HG03025 (cell line): ENCODE measurements at regions not wholly inside any gene's neighbourhood (a gene's known extent, or its start where the extent isn't known, plus 50 kb on each side); places are given as distances from the start of the nearest gene placed in this dataset.
"Not testable (repeated sequence)": the region's sequence is repeated elsewhere in the genome, so short reads cannot be mapped to it uniquely, and the experiment has no call there.

Experiments
- ATAC-seq: cut with Tn5 transposase; IDR thresholded peaks from one replicate; pipeline ENCODE4 v1.9.1; 2021; ENCODE audit warnings: mild to moderate bottlenecking, moderate library complexity; ENCODE audit not compliant: unreplicated experiment, low FRiP score

DNA sequence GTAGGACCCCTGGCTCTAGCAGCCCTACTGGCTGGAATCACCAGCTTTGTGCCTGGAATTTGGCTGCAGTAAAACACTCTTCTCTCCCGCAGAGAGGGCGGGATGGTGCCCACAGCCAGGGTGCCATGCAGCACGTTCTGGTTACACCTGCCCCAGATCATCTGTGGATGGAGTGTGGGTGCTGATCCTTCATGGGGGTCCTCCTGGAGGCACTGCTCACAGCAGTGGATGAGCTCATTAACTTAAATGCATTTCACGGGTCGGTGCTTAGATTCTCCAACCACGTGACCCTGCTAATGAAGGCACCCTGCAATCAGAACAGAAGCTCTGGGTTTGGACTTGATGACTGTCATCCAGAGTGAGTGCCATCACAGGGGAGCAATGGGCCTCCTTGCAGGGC, 138.6 kb upstream of the AFDN start:
- ATAC-seq = no peak

DNA sequence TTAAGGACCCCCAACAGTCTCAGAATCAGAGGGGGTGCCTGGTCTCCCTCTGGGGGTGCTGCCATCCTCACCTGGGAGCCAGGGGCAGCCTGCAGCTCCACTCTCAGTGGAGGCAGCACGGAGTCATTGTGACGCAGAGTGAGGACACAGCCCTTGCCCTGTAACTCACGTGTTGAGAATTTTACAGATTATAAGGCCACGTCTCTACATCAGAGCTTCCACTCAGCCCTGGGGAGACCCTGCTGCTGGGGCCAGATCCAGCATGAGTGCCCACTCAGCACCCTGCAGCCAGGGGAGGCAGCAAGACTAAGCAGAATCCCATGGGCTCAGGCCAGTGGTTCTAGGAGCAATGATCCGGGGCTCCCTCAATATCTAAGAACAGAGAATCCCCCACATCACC, 137.4 kb upstream of the AFDN start:
- no peak for ATAC-seq

DNA sequence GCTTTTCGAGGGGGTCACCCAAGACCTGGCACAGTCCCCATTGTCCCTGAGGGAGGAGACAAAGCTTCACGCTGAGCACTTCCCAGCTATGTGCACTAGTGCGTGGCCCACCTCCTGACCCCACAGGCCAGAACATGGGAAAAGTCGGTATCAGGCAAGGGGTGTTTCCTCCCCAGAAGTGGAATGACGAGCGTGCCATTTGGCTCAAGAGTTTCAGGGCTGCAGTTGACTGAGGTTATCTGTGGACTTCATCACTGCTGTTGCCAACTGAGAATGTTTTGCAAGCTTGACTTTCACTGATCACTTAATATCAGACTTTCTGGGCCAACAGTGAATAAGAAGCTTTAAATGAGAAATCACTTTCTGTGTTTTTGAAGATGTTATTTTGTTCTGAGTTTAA, 137.0 kb upstream of the AFDN start:
- ATAC-seq = no peak

DNA sequence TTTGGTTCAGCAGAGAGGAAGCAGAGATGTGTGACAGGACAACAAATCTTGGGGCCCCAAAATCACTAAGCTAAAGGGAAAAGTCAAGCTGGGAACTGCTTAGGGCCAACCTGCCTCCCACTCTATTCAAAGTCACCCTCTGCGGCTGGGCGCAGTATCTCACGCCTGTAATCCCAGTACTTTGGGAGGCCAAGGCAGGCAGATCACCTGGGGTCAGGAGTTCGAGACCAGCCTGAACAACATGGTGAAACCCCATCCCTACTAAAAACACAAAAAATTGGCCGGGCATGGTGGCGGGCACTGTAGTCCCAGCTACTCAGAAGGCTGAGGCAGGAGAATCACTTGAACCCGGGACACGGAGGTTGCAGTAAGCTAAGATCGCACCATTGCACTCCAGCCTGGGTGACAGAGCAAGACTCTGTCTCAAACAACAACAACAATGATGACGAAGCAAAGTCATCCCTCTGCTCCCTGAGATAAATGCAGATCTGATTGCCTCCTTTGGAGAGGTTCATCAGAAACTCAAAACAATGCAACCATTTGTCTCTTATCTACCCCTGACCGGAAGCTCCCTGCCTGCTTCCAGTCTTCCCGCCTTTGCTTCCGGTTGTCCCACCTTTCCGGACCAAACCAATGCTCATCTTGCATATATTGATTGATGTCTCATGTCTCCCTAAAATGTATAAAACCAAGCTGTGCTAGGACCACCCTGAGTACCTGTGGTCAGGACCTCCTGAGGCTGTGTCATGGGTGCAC, 136.4 kb upstream of the AFDN start:
- not testable (repeated sequence) for ATAC-seq

DNA sequence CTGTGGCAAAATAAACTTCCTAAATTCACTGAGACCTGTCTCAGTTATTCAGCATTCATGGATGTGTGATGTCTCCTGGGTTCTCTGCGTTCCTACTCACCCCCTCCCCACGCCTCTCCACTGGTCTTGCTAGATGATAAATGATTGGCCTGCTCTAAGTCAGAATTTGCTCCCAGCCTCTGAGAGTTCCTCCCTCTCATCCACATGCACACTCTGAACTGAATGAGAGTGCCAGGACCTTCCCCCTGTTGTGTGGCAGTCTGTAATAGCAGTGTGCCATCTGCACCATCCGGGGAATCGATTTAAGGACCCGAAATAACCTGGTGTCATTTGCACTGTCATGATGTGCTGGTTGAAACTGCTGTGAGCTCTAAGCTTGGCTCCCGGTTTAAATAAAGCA, 135.8 kb upstream of the AFDN start:
- no peak for ATAC-seq

DNA sequence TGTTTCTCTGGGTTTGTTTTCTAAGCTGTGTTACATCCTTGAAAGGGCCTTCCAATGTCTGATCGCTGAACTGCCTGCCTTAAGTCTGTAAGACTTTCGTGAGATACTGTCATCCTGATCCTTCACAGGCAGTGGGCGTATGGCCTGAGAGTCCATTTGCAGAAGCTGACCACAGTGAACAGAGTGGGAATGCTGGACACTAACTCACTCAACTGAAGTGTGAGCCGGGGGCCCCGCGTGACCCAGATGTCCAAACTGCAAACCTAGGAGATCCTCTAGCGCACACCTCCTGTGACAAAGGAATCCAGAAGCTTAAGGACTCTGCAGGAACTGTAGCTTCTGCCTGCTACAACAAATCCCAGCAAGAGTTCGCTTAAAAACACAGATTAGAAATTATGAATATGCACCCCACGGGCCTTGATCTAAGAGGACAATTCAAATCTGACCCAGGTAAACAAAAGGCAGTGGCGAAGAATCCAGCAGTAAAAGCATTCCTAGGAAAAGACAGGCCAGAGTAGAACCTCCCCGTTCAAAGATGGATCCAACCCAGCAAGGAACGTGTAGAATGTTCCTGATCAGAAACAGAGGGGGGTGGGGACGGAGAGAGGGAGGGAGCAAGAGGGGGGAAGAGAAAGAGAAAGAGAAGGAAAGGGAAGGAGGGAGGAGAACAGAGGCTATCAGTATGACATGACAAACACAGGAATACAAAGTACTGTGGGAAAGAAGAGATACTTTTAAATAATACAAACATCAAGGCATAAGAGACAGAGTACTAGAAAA, 135.0 kb upstream of the AFDN start:
- ATAC-seq = no peak

DNA sequence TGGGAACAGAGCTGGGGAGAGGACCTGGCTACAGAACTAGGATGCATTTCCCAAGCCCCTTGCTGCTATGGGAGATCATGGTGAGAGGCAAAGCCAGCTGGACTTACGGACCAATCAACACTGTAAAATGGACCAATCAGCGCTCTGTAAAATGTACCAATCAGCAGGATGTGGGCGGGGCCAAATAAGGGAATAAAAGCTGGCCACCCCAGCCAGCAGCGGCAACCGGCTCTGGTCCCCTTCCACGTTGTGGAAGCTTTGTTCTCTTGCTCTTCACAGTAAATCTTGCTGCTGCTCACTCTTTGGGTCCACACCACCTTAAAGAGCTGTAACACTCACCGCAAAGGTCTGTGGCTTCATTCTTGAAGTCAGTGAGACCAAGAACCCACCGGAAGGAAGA, 133.2 kb upstream of the AFDN start:
- ATAC-seq = not testable (repeated sequence)

DNA sequence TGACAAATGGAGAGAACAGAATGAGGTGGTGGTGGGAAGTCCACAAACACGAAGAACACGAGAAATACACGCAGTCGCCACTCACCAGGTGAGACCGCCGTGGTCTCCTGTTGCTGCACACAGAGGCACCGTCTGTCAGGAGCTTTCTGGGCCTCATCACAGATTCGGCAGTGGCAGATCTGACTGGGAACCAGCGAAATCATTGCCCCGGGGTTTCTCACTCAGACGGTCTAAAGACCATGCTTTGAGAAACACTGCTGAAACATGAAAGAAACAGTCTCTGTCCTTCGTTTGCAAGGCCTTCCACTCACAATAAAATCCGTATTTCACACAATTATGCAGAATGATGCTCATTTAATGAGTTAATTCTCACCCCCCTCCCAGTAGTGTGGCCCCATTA, 130.9 kb upstream of the AFDN start:
- no peak for ATAC-seq

DNA sequence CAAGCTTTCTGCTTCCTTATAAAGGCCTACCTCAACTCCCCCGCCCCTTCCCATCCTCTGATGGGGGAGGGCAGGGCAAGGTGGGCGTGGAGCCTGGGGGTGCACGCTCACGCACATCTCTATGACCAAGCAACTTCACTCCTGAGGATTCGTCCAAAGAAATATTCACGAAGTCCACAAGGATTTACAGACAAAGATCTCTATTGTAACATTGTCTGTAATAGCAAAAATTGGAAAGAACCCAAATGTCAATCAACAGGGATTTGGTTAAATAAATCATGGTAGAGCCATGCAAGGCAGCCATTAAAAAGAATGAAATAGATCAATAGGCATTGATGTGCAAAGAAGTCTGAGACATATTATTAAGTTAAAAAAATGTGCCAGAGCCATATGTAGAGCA, 130.4 kb upstream of the AFDN start:
- ATAC-seq = no peak

DNA sequence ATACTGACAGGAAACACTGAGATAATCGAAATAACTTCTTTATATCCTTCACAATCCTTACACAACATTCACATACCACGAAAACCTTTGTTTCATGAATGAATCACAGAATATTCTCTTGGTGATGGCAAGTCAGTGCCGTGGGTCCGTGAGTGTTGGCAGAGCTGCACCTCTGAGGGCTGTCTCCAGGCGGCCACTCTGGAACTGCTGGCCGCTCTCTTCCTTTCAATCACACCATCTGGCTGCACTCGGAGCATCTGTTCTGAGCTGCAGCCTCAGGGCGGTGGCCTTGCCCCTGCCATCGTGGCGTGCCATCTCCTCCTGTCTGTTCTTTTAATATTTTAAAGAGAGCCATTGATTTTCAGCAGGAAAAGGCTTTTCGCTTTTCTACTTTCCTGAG, 129.4 kb upstream of the AFDN start:
- ATAC-seq = no peak

DNA sequence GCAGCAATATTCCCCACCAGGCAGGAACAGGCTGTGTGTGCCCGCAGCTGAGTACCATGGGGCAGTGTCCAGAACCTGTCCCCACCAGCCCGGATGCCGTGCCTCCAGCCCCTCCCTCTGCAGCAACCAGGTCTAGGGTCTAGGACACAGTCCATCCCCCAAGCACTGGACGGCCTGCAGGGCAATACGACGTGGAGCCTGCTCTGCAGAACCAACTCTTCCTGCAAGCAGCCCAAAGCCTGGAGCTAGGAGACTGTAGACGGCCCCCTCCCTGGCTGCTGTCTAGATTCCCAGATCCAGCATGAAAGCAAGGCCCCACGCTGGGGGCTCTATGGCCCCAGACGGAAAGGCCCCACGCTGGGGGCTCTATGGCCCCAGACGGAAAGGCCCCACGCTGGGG, 128.2 kb upstream of the AFDN start:
- ATAC-seq = no peak

DNA sequence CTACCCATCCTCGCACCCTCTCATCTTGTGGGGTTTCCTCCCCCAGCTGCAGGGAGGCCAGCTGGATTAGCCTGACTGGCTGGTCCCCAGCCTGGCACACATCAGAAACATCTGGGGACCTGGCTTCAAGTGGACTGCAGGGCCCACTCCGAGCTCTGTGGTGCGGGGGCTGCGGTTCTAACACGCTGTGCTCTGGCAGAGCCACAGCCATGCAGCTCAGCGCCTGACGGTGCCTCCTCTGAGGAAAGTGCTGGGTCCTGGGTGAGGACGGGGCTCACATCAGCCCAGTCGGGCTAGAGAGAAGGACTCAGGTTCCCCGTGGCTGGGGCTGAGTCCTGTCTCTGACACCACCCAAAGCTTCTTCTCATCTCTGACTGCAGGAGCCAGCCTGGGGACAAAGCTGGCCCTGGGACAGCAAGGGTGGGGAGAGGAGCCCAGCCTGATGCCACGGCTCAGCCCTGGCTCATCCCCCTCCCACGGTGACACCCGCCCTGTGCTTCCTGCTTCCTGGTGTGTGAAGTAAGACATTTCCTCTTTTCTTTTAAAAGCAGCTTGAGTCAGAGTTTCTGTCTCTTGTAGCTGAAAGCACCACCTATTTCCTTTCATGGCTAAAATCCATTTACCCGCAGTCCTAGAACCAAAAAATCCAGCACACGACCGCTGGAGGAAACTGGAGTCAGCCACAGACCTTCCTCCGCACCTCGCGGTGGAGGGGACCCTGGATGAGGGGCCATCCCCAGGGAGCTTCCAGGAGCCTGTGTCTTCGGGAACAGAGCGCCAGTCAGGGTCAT, 127.4 kb upstream of the AFDN start:
- peak; percentile 93 for ATAC-seq

DNA sequence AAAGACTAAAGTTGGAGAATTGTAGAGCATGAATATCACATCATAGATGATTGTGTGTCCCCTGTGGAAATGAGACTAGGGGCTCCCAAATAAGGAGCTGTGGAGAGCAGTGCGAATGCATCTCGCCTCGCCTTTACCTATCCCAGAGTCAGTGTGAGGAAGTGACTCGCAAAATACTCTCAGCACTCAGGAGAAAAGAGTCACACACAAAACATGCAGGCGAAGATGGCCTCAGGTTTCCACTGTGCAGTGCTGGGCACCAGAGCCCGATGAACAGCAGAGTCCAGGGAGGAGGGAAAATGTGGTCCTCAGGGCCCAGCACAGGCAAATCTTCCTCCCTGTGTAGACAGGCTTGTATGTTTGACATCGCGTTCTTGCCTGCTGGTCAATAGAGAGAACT, 126.5 kb upstream of the AFDN start:
- no peak for ATAC-seq

DNA sequence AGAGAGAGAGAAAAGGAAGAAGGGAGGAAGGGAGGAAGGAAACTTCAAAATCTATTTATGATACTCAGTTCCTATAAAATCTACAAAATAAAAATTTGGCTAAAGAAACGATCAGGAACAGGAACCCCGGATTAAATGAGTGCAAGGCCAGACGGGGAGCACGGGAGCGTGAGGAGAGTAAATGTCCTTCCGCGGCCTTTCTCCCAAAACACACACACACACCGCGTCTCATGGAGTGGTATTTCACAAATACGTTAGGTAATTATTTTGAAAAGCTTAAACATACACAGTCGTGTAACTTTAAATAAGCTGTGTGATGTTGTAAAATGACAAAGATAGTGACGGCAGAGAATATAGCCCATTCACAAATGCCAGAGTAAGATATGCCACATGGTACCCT, 125.7 kb upstream of the AFDN start:
- no peak for ATAC-seq

DNA sequence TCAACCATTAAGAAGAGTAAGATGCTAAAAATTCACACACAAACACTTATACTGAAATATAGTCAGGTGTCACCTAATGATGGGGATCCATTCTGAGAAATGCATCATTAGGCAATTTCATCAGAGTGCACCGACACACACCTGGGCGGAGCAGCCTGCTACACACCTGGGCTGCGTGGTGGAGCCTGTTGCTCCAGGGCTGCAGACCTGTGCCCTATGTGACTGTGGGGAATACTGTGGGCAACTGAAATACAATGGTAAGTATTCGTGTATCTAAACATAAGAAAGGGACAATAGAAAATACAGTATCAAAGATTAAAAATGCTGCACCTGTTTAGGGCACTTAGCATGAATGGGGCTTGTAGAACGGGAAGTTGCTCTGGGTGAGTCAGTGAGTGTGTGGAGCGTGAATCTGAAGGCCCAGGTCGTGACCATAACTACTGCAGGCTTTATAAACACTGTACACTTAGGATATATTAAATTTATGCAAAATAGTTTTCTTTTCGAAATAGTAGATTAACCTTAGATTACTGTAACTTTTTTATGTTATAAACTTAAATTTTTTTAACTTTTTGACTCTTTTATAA, 124.4 kb upstream of the AFDN start:
- ATAC-seq = no peak

DNA sequence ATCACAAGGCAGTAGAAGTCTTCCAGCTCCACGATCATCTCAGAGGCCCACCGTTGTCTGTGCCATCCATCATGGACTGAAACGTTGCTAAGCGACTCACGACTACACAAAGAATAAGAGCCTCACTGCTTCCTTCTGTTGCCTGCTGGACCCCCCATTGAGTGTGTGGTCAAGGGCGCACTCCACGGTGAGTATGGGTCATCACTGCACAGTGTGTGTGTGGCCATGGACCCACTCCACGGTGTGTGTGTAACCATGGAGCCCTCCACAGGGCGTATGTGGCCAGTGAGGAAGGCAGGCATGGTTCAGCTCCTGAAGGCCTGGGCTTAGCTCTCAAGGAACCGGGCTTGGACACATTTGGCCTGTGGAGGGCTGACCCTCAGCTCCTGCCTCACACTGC, 123.4 kb upstream of the AFDN start:
- no peak for ATAC-seq

DNA sequence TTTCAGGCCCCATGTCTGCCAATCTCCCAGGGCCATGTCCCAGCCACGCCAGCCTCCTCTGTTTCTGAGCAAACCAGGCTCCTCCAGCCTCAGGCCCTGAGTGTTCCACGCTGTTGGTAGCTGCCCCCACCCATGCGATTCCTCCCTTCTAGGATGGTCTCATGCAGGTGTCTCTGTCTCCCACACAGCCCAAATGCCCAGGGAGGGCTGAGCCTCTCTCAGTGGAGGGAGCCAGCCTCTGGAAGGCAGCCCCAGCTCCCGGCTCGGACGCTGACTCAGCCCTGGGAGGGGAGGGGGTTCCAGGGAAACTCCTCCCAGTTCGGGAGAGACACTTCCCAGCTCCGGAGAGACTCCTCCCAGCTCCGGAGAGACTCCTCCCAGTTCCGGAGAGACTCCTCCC, 122.9 kb upstream of the AFDN start:
- ATAC-seq = no peak

DNA sequence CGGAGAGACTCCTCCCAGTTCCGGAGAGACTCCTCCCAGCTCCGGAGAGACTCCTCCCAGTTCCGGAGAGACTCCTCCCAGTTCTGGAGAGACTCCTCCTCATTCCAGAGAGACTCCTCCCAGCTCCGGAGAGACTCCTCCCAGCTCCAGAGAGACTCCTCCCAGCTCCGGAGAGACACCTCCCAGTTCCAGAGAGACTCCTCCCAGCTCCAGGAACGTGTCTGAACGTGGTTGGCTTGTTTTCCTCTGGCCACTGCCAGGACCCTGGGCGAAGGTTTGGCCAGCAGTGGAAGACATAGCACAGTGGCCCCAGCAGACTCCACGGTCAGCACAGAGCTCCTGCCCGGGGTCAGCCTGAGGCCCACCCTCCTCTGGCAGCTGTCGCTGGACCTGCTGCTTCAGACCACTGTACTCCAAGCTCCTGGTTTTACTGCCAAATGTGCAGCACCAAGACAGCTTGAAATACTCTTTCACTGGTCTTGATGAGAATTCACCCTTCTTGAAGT, 122.3 kb upstream of the AFDN start:
- no peak for ATAC-seq

DNA sequence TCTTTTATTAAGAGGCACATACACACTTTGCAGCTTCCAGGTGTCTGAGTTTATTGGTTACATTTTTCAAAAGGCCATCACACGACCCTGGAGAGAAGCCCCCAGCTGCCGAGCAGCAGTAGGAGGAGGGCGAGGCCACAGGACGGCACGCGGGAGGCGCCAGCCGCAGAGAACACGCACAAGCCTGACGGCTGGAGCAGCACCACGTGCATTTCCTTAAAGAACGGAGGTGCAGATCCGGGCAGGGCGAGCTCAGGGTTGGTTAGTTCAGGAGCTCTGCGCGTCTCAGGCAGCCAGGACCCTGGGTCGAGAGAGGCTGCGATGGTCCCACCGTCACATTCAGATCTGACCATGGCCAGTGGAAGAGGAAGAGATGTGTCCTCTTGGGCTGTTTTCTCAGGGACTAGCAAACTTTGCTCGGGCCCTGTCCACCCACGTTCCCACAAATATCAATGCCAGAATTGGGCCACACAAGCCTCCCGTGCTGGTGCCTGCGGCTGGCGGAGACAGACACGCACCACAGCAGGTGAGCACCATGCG, 121.4 kb upstream of the AFDN start:
- ATAC-seq = no peak

DNA sequence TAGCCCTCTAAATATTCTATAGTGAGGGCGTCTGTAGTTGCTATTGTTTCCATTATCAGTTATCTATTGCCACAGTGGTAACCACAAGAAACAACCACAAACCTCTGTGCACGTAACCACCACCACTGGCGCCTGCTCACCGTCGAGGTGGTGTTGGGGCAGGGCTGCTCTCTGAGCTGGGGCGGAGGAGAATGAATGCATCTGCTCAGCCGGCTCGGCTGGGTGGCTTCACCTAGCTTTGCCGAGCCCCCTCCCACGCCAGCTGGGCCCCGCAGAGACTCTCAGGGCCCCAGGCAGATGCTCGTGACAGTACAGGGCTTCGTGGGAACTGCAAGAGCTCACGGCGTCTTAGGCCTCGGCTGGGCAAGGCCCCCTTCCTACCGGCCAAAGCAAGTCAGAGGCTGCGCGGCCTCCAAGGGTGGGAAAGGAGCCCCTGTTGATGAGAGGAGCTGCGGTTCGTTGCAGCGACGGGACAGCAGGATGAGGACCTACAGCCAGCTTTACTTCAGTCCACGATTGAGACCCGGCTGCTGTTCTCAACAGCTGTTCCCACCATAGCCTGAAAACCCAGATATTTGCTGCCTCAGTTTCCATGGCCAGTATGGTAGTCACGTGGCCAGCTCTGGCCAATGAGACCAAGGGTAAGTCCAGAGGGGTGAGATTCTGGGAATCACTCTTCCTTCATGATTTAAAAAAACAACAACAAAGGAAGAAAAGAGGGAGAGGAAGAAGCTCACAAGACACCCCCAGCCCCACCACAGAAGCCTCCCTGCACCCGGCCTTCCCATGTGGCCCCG, 120.2 kb upstream of the AFDN start:
- peak; percentile 93 for ATAC-seq
